ELF-1 (cell line): ENCODE measurements at regions not wholly inside any gene's neighbourhood (a gene's known extent, or its start where the extent isn't known, plus 50 kb on each side); places are given as distances from the start of the nearest gene placed in this dataset.

Experiments
- DNase-seq: peaks from one replicate; pipeline ENCODE4 v3.0.0-alpha.2; 2016; ENCODE audit warnings: low read depth, low spot score

DNA sequence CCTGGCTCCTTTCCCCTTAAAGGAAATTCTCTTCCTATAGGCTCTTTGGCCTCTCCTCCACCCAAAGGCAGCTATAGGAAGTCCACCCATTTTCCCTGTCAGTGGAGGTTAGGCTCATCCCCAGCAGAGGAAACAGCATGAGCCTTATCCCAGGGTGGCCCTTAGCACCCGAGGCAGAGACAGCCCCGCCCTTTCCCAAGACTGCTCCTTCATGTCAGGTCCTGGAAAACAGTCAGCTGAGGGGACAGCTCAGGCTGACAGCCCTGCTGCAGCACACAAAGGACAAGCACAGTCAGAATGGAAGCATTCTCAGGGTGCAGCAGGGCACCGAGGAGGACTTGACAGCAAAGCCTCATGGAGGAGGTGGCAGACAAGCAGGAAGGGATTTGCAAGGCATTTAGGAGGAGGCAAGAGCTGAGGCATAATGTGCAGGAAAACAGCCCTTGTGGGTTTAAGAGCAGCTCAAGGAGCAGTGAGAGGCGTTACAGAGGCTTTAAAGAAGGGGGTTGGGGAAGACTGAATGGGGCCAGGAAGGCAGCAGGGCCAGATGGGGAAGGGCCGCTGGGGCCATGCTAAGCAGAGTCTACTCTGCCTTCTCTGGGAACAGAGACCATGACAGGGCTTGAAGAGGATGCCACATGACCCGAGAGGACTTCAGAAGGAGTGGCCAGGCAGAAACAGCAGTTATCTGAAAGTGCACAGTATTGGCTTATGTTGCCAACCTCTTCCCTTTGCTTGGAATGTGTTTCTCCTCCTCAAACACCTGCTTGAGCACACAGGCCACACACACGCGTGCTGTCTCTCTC is 216.6 kb downstream of the SH3BP4 start:
- DNase-seq: peak; percentile 12

DNA sequence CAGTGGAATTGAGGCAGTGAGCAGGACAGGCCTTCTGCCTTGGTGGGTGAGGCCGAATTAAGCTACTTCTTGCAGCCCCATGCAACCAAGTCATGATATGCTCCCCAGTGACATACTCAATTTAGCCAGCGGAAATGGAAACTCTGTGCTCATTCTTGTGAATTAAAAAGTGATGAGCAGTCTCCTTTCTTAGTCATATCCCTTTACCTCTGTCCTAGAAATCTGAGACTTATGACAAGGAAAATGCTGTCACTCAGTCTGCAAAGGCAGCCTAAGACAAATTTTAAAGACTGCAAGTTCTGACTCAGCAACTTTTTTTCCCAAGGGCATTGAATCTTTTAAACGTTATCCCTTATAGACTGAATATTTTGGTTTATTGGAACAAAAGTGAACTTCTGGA is 218.2 kb downstream of the SH3BP4 start:
- DNase-seq: no peak

DNA sequence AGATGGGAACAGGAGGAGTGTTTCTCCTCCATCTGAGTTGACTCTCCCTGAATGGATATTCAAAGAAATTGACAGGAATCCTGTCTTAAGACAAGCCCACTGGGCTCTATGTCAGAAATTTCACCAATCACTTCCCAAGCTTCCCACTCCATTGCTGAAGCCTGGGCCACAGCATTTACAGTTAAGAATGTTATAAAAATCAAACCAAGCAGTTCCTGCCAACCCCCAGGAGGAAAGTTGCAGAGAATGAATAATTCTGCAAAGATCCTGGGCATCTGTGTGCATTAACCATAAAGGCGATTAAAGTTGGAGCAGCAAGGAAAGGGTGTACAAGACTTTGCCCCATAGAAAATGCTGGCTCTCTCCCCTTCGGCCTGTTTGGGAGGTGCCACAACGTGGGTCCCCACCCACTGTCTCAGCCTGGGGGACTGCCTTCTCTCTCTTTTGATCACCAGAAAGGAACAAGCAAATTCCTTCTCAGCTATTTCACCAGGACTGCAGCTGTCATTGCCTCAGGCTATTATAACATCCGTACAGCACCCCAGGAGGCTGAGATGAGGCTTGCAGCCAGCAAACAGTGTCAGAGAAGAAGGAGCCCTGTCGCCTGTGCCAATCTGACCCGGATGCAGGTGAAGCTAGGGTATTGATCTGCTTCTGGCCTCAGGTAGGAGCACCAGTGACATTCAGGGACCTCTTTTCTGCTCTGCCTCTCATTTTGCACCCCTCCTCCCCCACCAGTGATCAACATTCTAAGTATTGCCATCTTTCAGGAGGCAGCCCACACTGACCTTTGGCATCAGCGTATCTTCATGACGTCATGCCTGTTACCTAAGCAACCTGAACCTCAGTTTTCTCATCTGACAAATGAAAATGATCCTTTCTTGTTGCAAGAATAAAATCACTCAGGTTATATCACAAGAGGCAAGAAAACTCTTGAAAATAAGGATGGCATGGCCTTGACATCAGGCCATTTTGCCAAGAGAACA is 219.0 kb downstream of the SH3BP4 start:
- peak; percentile 92 for DNase-seq

DNA sequence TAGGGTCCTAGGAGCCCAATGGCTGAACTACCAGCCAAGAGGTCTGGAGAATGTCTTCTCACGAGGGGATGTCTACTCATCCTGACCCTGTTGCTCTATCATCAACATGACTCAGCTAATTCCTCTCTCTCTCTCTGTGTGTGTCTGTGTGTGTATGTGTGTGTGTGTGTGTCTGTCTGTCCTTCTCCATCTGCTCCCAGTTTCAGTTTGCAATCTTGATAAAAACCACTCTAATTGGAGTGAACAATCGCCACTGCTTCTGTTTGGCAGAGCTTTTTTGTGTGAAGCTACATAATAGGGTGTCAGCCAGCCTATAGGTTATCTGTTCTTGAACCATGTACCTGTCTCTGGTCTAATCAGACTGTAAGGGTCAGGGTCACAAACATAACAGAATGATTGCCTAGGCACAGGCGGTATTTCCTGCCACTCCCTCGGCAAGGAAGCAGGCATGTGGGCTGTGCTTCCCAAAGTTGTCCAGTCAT is 219.8 kb downstream of the SH3BP4 start:
- peak; percentile 55 for DNase-seq

DNA sequence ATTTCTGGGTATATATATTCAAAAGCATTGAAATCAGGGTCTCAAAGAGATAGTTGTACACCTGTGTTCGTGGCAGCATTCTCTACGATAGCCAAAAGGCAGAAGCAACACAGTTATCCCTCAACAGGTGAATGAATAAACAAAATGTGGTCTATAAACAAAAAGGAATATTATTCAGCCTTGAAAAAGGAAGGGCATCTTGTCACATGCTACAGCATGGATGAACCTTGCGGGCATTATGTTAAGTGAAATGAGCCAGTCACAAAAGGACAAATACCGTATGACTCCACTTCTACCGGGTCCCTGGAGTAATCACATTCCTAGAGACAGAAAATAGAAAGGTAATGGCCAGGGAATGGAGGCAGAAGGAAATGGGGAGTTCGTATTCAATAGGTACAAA is 228.8 kb downstream of the SH3BP4 start:
- no peak for DNase-seq

- DNase-seq: no peak
Observed at GRCh38 chr2:235183786-235184185, 232.0 kb downstream of the SH3BP4 start.

DNA sequence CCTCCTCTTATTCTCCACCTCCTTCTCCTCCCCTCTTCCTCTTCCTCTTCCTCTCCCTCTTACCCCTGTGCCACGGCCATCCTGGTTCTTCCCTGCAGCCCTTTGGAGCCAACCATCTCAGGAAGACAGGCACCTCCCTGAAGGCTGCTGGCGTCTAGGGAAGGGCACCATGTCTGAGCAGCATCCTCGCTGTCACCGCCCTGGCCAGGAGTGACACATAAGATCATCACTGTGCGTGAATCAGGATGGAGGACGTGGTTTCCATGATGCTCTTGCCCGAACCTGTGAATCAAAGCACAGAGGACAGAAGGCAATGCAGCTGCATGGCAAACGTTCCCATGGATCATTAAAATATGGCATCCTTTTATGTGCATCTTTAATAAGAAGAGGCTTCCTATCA is 236.0 kb downstream of the SH3BP4 start:
- no peak for DNase-seq

DNA sequence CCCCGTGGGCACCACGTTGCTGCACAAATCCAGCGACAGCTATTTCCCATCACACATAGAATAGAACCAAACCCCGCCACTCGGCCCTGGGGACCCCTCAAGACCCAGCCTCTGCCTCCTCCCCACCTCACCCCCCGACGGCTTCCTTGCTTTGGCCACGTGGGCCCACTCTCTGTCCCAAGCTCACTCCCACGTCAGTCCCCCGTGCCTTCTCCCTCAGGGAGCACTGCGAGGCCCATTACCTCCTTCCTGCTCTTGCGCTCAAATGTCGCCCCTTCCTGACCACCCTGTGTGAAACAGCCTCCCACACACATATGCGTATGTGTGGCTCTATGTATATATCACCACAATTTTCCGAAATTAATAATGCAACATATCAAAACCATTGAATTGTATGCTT is 239.7 kb downstream of the SH3BP4 start:
- no peak for DNase-seq

- no peak for DNase-seq
Observed at GRCh38 chr2:235191978-235192377, 240.2 kb downstream of the SH3BP4 start.

- no peak for DNase-seq
Observed at GRCh38 chr2:235194351-235194750, 242.5 kb downstream of the SH3BP4 start.

DNA sequence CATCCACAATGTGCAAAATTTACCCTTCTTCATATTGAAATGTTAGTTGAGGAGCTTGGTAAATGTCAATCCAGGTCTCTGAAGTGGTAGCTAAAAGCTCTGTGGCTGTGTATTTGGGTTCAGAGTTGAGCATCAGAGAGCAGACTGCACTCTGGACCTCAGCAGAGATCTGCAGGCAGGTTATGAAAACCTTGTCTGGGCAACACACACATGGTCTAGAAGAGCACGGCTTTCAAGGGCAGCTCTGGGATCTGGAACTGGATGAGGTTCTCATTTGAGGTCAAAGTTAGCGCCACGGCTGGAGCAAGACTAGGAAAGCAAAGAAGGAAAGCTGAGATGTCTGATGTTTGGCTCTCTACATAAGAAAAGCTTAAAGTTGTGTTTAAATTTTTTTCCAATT is 243.0 kb downstream of the SH3BP4 start:
- no peak for DNase-seq

DNA sequence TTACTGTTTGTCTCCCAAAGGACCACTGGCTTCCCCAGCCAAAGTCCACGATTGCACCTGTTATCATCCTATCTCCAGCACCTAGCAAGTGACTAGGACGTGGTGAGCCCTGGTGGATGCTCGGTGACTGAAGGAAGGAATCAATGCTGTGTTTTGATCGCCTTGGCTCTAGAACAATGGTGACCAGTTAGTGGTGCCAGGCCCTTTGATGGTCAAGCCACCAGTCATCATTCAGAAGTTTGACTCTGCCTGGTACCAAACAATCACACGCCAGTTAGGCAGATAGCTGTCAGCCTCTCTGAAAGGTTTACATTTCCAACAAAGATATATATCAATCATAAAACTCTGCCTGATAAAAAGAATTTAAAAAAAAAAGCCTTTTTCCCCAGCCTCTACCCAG is 244.1 kb downstream of the SH3BP4 start:
- no peak for DNase-seq

DNA sequence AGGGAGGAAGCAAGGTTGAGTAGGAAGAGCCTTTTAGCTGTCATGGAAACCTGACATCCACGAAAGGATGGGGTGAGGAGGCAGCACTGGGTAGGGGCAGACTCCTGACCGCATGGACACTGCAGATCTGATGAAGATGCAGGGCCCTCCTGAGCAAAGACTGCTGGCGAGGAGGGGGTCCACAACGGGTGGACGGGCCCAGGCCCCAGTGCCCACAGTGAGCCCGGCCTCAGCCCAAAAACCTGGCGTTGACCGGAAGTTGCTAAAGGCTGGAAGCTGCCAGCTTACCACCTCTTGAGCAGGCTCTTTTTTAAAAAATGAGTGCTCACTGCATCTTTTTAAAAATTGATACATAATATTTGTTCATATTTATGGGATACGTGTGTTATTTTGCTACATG is 247.3 kb downstream of the SH3BP4 start:
- no peak for DNase-seq

DNA sequence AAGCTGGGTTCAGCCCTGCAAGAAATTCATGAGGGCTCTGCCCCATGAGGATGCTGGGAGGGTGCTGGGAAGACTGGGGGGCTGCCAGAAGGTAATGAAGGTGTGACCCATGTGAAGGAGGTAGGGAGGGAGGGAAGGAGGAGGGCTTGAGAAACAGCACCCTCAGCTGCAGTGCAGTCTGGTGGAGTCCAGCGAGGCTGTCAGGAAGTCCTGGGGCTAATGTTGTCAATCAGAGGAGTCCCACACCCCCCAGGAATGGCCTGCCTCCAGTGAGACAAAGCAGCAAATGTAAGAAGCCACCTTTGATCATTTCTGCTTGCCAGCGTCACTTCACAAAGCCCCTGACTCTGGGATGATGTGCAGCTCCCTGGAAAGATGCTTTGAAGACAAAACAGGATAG is 248.4 kb downstream of the SH3BP4 start:
- peak; percentile 63 for DNase-seq

GRCh38 chr2:235201756-235202155 is 249.9 kb downstream of the SH3BP4 start:
- DNase-seq: peak; percentile 72

DNA sequence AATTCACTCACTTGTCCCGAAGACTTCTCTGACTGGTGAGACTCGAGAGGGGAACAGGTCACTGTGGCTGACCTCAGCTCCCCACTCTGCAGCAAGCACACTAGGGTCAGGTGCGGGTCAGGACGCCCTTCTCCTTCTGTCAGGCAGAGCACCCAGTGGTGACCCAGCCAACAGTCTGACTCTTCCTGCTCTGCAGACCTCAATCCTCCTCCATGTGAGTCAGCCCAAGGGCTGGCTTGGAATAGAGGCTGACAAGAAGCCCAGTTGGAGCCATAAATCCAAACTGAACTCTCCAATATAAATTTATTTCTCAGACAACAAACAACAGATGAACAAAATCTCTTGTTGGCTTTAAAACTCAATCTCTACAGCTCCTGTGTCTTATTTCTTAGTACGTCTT is 253.1 kb downstream of the SH3BP4 start:
- no peak for DNase-seq

GRCh38 chr2:235206399-235206798 is 254.6 kb downstream of the SH3BP4 start:
- no peak for DNase-seq

- peak; percentile 30 for DNase-seq
Observed at GRCh38 chr2:235206980-235207579, 255.3 kb downstream of the SH3BP4 start.

DNA sequence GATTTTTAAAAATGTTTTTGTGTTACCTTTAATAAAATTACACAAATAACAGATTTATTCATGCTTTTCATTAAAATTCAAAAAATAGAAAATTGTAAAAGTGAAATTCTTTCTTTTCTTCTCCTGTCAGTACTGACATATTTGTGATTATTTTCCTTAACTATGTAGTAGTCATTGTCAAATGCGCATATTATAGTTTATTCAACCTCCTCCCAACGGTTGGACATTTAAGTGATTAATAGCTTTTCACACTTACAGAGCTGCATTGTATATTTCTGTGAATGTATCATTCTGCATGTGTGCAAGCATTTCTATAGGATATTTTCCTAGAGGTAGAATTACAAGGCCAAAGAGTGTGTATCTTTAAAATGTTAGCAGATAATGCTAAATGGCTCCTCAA is 259.2 kb downstream of the SH3BP4 start:
- no peak for DNase-seq

GRCh38 chr2:235212501-235213158 is 260.8 kb downstream of the SH3BP4 start:
- DNase-seq: no peak

GRCh38 chr2:235215248-235215647 is 263.4 kb downstream of the SH3BP4 start:
- no peak for DNase-seq

GRCh38 chr2:235216901-235217300 is 265.1 kb downstream of the SH3BP4 start:
- no peak for DNase-seq
